Activated naive CD4-positive, alpha-beta T cell treated with anti-CD3 and anti-CD28 coated beads for 36 hours (primary cell): ENCODE measurements at regions not wholly inside any gene's neighbourhood (a gene's known extent, or its start where the extent isn't known, plus 50 kb on each side); places are given as distances from the start of the nearest gene placed in this dataset.
"Not testable (repeated sequence)": the region's sequence is repeated elsewhere in the genome, so short reads cannot be mapped to it uniquely, and the experiment has no call there.

Experiments used
- CTCF ChIA-PET: fragments of 350-600 bp; sonication (Branson Sonifier 250); formaldehyde crosslinking; loops from one replicate; lab custom pipeline; 2021; ENCODE audit warnings: antibody characterized with exemption; lab: Charles Lee
- DNase-seq: peaks from one replicate; pipeline ENCODE4 v3.0.0-alpha.2; 2020
- H3K27ac Mint-ChIP-seq: one replicate; pipeline ENCODE4 v1.8.0; 2021; ENCODE audit warnings: mild to moderate bottlenecking, mixed read lengths
- H3K27me3 Mint-ChIP-seq: one replicate; pipeline ENCODE4 v1.8.0; 2021; ENCODE audit warnings: low read depth, mixed read lengths
- H3K36me3 Mint-ChIP-seq: one replicate; pipeline ENCODE4 v1.8.0; 2021; ENCODE audit warnings: low read depth, mixed read lengths
- H3K4me1 Mint-ChIP-seq: one replicate; pipeline ENCODE4 v1.8.0; 2021; ENCODE audit warnings: low read depth, mixed read lengths
- H3K4me3 Mint-ChIP-seq: one replicate; pipeline ENCODE4 v1.8.0; 2021; ENCODE audit warnings: mild to moderate bottlenecking, moderate library complexity, mixed read lengths
- H3K9me3 Mint-ChIP-seq: one replicate; pipeline ENCODE4 v1.8.0; 2021; ENCODE audit warnings: mixed read lengths
- intact Hi-C: fragments of 100-400 bp; cut with micrococcal nuclease; formaldehyde crosslinking; loops from one replicate; pipeline ENCODE4 v1.15.1; 2023

GRCh38 chr3:94398036-94398435 lies 335.2 kb downstream of the NSUN3 start:
- no peaks in the 10 kb centered on the region for H3K9me3 Mint-ChIP-seq
- no peaks in the 10 kb centered on the region for H3K27me3 Mint-ChIP-seq
- no peak overlapping the region for H3K27ac Mint-ChIP-seq
- no peak overlapping the region for H3K4me3 Mint-ChIP-seq
- H3K36me3 Mint-ChIP-seq: no peaks in the 10 kb centered on the region
- H3K4me1 Mint-ChIP-seq: no peaks in the 10 kb centered on the region
- CTCF ChIA-PET: no interaction called here
- no peak for DNase-seq
- intact Hi-C loops: no loop called here

- no peak for DNase-seq
- no peaks in the 10 kb centered on the region for H3K4me1 Mint-ChIP-seq
- no peak overlapping the region for H3K4me3 Mint-ChIP-seq
- peaks cover 6% of the 10 kb centered on the region for H3K9me3 Mint-ChIP-seq
- H3K27me3 Mint-ChIP-seq: no peaks in the 10 kb centered on the region
- intact Hi-C loops: no loop called here
- CTCF ChIA-PET: no interaction called here
- H3K27ac Mint-ChIP-seq: no peak overlapping the region
- no peaks in the 10 kb centered on the region for H3K36me3 Mint-ChIP-seq
These were observed 338.6 kb downstream of the NSUN3 start for GRCh38 chr3:94401466-94401865.

- no peaks in the 10 kb centered on the region for H3K4me1 Mint-ChIP-seq
- H3K9me3 Mint-ChIP-seq: peaks cover 6% of the 10 kb centered on the region
- H3K27ac Mint-ChIP-seq: no peak overlapping the region
- H3K27me3 Mint-ChIP-seq: no peaks in the 10 kb centered on the region
- H3K36me3 Mint-ChIP-seq: no peaks in the 10 kb centered on the region
- intact Hi-C loops: no loop called here
- DNase-seq: no peak
- CTCF ChIA-PET: no interaction called here
- no peak overlapping the region for H3K4me3 Mint-ChIP-seq
These were observed 339.3 kb downstream of the NSUN3 start for GRCh38 chr3:94402126-94402525.

- no peak overlapping the region for H3K4me3 Mint-ChIP-seq
- H3K27me3 Mint-ChIP-seq: no peaks in the 10 kb centered on the region
- no peak for DNase-seq
- H3K9me3 Mint-ChIP-seq: peaks cover 6% of the 10 kb centered on the region
- H3K4me1 Mint-ChIP-seq: no peaks in the 10 kb centered on the region
- CTCF ChIA-PET: no interaction called here
- intact Hi-C loops: no loop called here
- no peak overlapping the region for H3K27ac Mint-ChIP-seq
- H3K36me3 Mint-ChIP-seq: no peaks in the 10 kb centered on the region
These were observed 342.6 kb downstream of the NSUN3 start for GRCh38 chr3:94405258-94406035.

GRCh38 chr3:94406595-94406994 lies 343.7 kb downstream of the NSUN3 start:
- Mint-ChIP-seq H3K4me1 (no peaks in the 10 kb centered on the region), H3K9me3 (peaks cover 6% of the 10 kb centered on the region), H3K4me3 (no peak overlapping the region), H3K27me3 (no peaks in the 10 kb centered on the region), H3K36me3 (no peaks in the 10 kb centered on the region), H3K27ac (no peak overlapping the region)
- intact Hi-C loops: no loop called here
- no peak for DNase-seq
- CTCF ChIA-PET: interaction anchor here (0.7 kb wide), 1 partner anchor 220 kb away, joined by 4 read pairs; no protein-coding TSS in a partner anchor

GRCh38 chr3:94412936-94413335 lies 350.1 kb downstream of the NSUN3 start:
- CTCF ChIA-PET, H3K27me3 Mint-ChIP-seq, DNase-seq, H3K4me3 Mint-ChIP-seq, H3K27ac Mint-ChIP-seq, H3K4me1 Mint-ChIP-seq, intact Hi-C loops, H3K9me3 Mint-ChIP-seq, H3K36me3 Mint-ChIP-seq: not testable (repeated sequence)

- no peak overlapping the region for H3K4me3 Mint-ChIP-seq
- no peaks in the 10 kb centered on the region for H3K4me1 Mint-ChIP-seq
- H3K9me3 Mint-ChIP-seq: peaks cover under 1% of the 10 kb centered on the region
- no peaks in the 10 kb centered on the region for H3K36me3 Mint-ChIP-seq
- no peak overlapping the region for H3K27ac Mint-ChIP-seq
- H3K27me3 Mint-ChIP-seq: no peaks in the 10 kb centered on the region
- intact Hi-C loops: no loop called here
- DNase-seq: no peak
- CTCF ChIA-PET: no interaction called here
These were observed 350.7 kb downstream of the NSUN3 start for GRCh38 chr3:94413336-94414108.

- Mint-ChIP-seq H3K27ac (no peak overlapping the region), H3K4me3 (no peak overlapping the region), H3K36me3 (peaks cover 1% of the 10 kb centered on the region), H3K4me1 (no peaks in the 10 kb centered on the region), H3K27me3 (no peaks in the 10 kb centered on the region), H3K9me3 (peaks cover 2% of the 10 kb centered on the region)
- intact Hi-C loops: no loop called here
- CTCF ChIA-PET: no interaction called here
- DNase-seq: no peak
These were observed 351.6 kb downstream of the NSUN3 start for GRCh38 chr3:94414418-94414817.

GRCh38 chr3:94416768-94417167 lies 353.9 kb downstream of the NSUN3 start:
- no peak for DNase-seq
- intact Hi-C loops: no loop called here
- H3K9me3 Mint-ChIP-seq: peaks cover 6% of the 10 kb centered on the region
- peaks cover 1% of the 10 kb centered on the region for H3K36me3 Mint-ChIP-seq
- no peaks in the 10 kb centered on the region for H3K27me3 Mint-ChIP-seq
- H3K4me1 Mint-ChIP-seq: no peaks in the 10 kb centered on the region
- no peak overlapping the region for H3K27ac Mint-ChIP-seq
- CTCF ChIA-PET: no interaction called here
- no peak overlapping the region for H3K4me3 Mint-ChIP-seq

GRCh38 chr3:94417963-94418455 lies 355.1 kb downstream of the NSUN3 start:
- Mint-ChIP-seq H3K36me3 (peaks cover 1% of the 10 kb centered on the region), H3K9me3 (peaks cover 8% of the 10 kb centered on the region), H3K27ac (no peak overlapping the region), H3K27me3 (no peaks in the 10 kb centered on the region), H3K4me1 (no peaks in the 10 kb centered on the region), H3K4me3 (no peak overlapping the region)
- intact Hi-C loops: no loop called here
- no peak for DNase-seq
- CTCF ChIA-PET: no interaction called here

GRCh38 chr3:94420931-94421330 lies 358.1 kb downstream of the NSUN3 start:
- Mint-ChIP-seq H3K36me3 (peaks cover 1% of the 10 kb centered on the region), H3K27me3 (no peaks in the 10 kb centered on the region), H3K9me3 (peaks cover 11% of the 10 kb centered on the region), H3K27ac (no peak overlapping the region), H3K4me3 (no peak overlapping the region), H3K4me1 (no peaks in the 10 kb centered on the region)
- CTCF ChIA-PET: no interaction called here
- DNase-seq: no peak
- intact Hi-C loops: no loop called here

GRCh38 chr3:94423578-94423977 lies 360.7 kb downstream of the NSUN3 start:
- peaks cover 1% of the 10 kb centered on the region for H3K36me3 Mint-ChIP-seq
- intact Hi-C loops: no loop called here
- peaks cover 18% of the 10 kb centered on the region for H3K9me3 Mint-ChIP-seq
- no peaks in the 10 kb centered on the region for H3K27me3 Mint-ChIP-seq
- no peaks in the 10 kb centered on the region for H3K4me1 Mint-ChIP-seq
- no peak overlapping the region for H3K4me3 Mint-ChIP-seq
- H3K27ac Mint-ChIP-seq: no peak overlapping the region
- CTCF ChIA-PET: no interaction called here
- DNase-seq: no peak

GRCh38 chr3:94429517-94429916 lies 366.7 kb downstream of the NSUN3 start:
- H3K36me3 Mint-ChIP-seq: no peaks in the 10 kb centered on the region
- H3K27ac Mint-ChIP-seq: no peak overlapping the region
- no peak for DNase-seq
- CTCF ChIA-PET: no interaction called here
- no peaks in the 10 kb centered on the region for H3K4me1 Mint-ChIP-seq
- intact Hi-C loops: no loop called here
- peaks cover 9% of the 10 kb centered on the region for H3K9me3 Mint-ChIP-seq
- no peaks in the 10 kb centered on the region for H3K27me3 Mint-ChIP-seq
- H3K4me3 Mint-ChIP-seq: no peak overlapping the region
